IMR-90 (cell line): ENCODE measurements at regions not wholly inside any gene's neighbourhood (a gene's known extent, or its start where the extent isn't known, plus 50 kb on each side); places are given as distances from the start of the nearest gene placed in this dataset.

ENCODE experiments used
- ATAC-seq: fragments of 200-7000 bp; cut with Tn5 transposase; 2 replicates; pipeline ENCODE4 v1.9.1; 2020; ENCODE audit warnings: low read depth, mild to moderate bottlenecking, moderate library complexity
- BruUV-seq: library from RNA; stranded (reverse); fragments of 400-500 nt; replicated peaks from 2 replicates; lab custom pipeline; 2021; lab: Mats Ljungman, UMichigan
- CTCF ChIA-PET: fragments of 300-600 bp; formaldehyde crosslinking; extraction: SDS; loops from one replicate; lab custom pipeline; 2021; ENCODE audit warnings: antibody characterized with exemption; lab: Yijun Ruan, JAX
- POLR2A ChIA-PET: fragments of 300-600 bp; sonication (Branson Sonifier 250); formaldehyde crosslinking; loops from one replicate; lab custom pipeline; 2022; ENCODE audit warnings: antibody characterized with exemption; ENCODE audit not compliant: unreplicated experiment; lab: Charles Lee
- DNase-seq: peaks from one replicate; pipeline ENCODE4 v3.0.0; 2013
- H2AFZ ChIP-seq: replicated peaks from 2 replicates; pipeline ENCODE3; 2013; ENCODE audit warnings: low read length, mild to moderate bottlenecking; ENCODE audit not compliant: poor library complexity
- H2AK5ac ChIP-seq: 2 replicates; pipeline ENCODE4 v1.6.1; 2013; ENCODE audit warnings: low read depth, low read length, inconsistent platforms
- H2AK9ac ChIP-seq: replicated peaks from 2 replicates; pipeline ENCODE3; 2013; ENCODE audit warnings: mild to moderate bottlenecking, low read depth, low read length, moderate library complexity; ENCODE audit not compliant: poor library complexity
- H2BK120ac ChIP-seq: 2 replicates; pipeline ENCODE4 v1.6.1; 2013; ENCODE audit warnings: low read depth, low read length, inconsistent platforms
- H2BK15ac ChIP-seq: 3 replicates; pipeline ENCODE4 v1.6.1; 2013; ENCODE audit warnings: low read depth, low read length, inconsistent platforms
- H2BK20ac ChIP-seq: 2 replicates; pipeline ENCODE4 v1.6.1; 2013; ENCODE audit warnings: low read depth, mild to moderate bottlenecking, inconsistent platforms, low read length, moderate library complexity
- H2BK5ac ChIP-seq: 2 replicates; pipeline ENCODE4 v1.6.1; 2013; ENCODE audit warnings: mild to moderate bottlenecking, low read depth, low read length, inconsistent platforms; ENCODE audit not compliant: poor library complexity, severe bottlenecking
- H3K14ac ChIP-seq: replicated peaks from 2 replicates; pipeline ENCODE4 v1.6.1; 2013; ENCODE audit warnings: low read depth, low read length, inconsistent platforms
- H3K18ac ChIP-seq: 2 replicates; pipeline ENCODE4 v1.6.1; 2013; ENCODE audit warnings: low read depth, low read length, control low read depth
- H3K23ac ChIP-seq: 2 replicates; pipeline ENCODE4 v1.6.1; 2013; ENCODE audit warnings: low read depth, low read length, inconsistent platforms
- H3K27ac ChIP-seq: 2 replicates; pipeline ENCODE4 v1.5.1; 2013; ENCODE audit warnings: mild to moderate bottlenecking, control low read depth, low read length; ENCODE audit not compliant: insufficient read depth
- H3K27me3 ChIP-seq: 2 replicates; pipeline ENCODE4 v1.6.1; 2013; ENCODE audit warnings: low read length; ENCODE audit not compliant: control insufficient read depth, insufficient read depth
- H3K36me3 ChIP-seq: 2 replicates; pipeline ENCODE4 v1.6.1; 2013; ENCODE audit warnings: low read length, mixed read lengths; ENCODE audit not compliant: control insufficient read depth, insufficient read depth
- H3K4ac ChIP-seq: 2 replicates; pipeline ENCODE4 v1.6.1; 2013; ENCODE audit warnings: low read depth, low read length, inconsistent platforms
- H3K4me1 ChIP-seq: 2 replicates; pipeline ENCODE4 v1.6.1; 2013; ENCODE audit warnings: low read length, mixed read lengths; ENCODE audit not compliant: control insufficient read depth, insufficient read depth
- H3K4me2 ChIP-seq: 2 replicates; pipeline ENCODE4 v1.6.1; 2013; ENCODE audit warnings: low read depth, mild to moderate bottlenecking, control low read depth, low read length, moderate library complexity
- H3K4me3 ChIP-seq: 2 replicates; pipeline ENCODE4 v1.5.1; 2013; ENCODE audit warnings: low read depth, mild to moderate bottlenecking, control low read depth, low read length, moderate library complexity; ENCODE audit not compliant: insufficient read depth
- H3K56ac ChIP-seq: 2 replicates; pipeline ENCODE4 v1.6.1; 2013; ENCODE audit warnings: low read length, inconsistent platforms; ENCODE audit not compliant: insufficient read depth; ENCODE audit errors: extremely low read depth
- H3K79me1 ChIP-seq, 2 experiments: 2 replicates each; pipeline ENCODE4 v1.6.1; 2013; ENCODE audit warnings: low read length in 2 of 2, inconsistent platforms in 1 of 2, low read depth in 1 of 2
- H3K9ac ChIP-seq: 2 replicates; pipeline ENCODE4 v1.6.1; 2013; ENCODE audit warnings: low read depth, low read length, control low read depth
- H3K9me1 ChIP-seq: 2 replicates; pipeline ENCODE4 v1.6.1; 2013; ENCODE audit warnings: low read length, inconsistent platforms; ENCODE audit not compliant: insufficient read depth
- H3K9me3 ChIP-seq: 2 replicates; pipeline ENCODE4 v1.6.1; 2013; ENCODE audit warnings: low read length; ENCODE audit not compliant: control insufficient read depth, insufficient read depth
- H4K20me1 ChIP-seq: 2 replicates; pipeline ENCODE4 v1.6.1; 2013; ENCODE audit warnings: low read length, inconsistent platforms; ENCODE audit not compliant: insufficient read depth
- H4K5ac ChIP-seq: 2 replicates; pipeline ENCODE4 v1.6.1; 2013; ENCODE audit warnings: mild to moderate bottlenecking, low read depth, low read length, control low read depth
- H4K8ac ChIP-seq, 2 experiments: 2 replicates each; pipeline ENCODE4 v1.6.1; 2013; ENCODE audit warnings: low read depth in 2 of 2, low read length in 2 of 2, control low read depth in 1 of 2, inconsistent platforms in 1 of 2
- H4K91ac ChIP-seq: 2 replicates; pipeline ENCODE4 v1.6.1; 2013; ENCODE audit warnings: low read depth, low read length, inconsistent platforms; ENCODE audit not compliant: insufficient read depth
- CHD1 ChIP-seq: IDR thresholded peaks from 2 replicates; pipeline ENCODE4 v1.6.1; 2012; ENCODE audit warnings: low read depth, low read length, improper control_type of control experiment
- CTCF ChIP-seq: conservative IDR thresholded peaks from 2 replicates; pipeline ENCODE4 v1.5.1; 2012; ENCODE audit warnings: mild to moderate bottlenecking, low read depth, low read length, improper control_type of control experiment
- ELK1 ChIP-seq: fragments of 150-350 bp; IDR thresholded peaks from 2 replicates; pipeline ENCODE4 v1.6.1; 2016; ENCODE audit warnings: low read depth, mild to moderate bottlenecking, low read length, moderate library complexity, borderline replicate concordance
- FOS ChIP-seq: fragments of 150-350 bp; IDR thresholded peaks from 2 replicates; pipeline ENCODE4 v1.6.1; 2016; ENCODE audit warnings: low read depth, low read length
- MAFK ChIP-seq: IDR thresholded peaks from 2 replicates; pipeline ENCODE4 v1.6.1; 2012; ENCODE audit warnings: low read depth, low read length, improper control_type of control experiment
- MAZ ChIP-seq: IDR thresholded peaks from 2 replicates; pipeline ENCODE4 v1.6.1; 2012; ENCODE audit warnings: low read depth, mild to moderate bottlenecking, low read length, improper control_type of control experiment, moderate library complexity, borderline replicate concordance
- MXI1 ChIP-seq: IDR thresholded peaks from 2 replicates; pipeline ENCODE4 v1.6.1; 2012; ENCODE audit warnings: low read depth, mild to moderate bottlenecking, low read length, moderate library complexity, borderline replicate concordance
- POLR2A ChIP-seq: IDR thresholded peaks from 2 replicates; pipeline ENCODE4 v1.6.1; 2012; ENCODE audit warnings: mild to moderate bottlenecking, low read depth, low read length
- RAD21 ChIP-seq: IDR thresholded peaks from 2 replicates; pipeline ENCODE4 v1.6.1; 2012; ENCODE audit warnings: low read length, improper control_type of control experiment
- RCOR1 ChIP-seq: IDR thresholded peaks from 2 replicates; pipeline ENCODE4 v1.6.1; 2012; ENCODE audit warnings: mild to moderate bottlenecking, low read length, improper control_type of control experiment; ENCODE audit not compliant: insufficient replicate concordance
- SMC3 ChIP-seq: fragments of 150-350 bp; IDR thresholded peaks from 2 replicates; pipeline ENCODE4 v1.6.1; 2016; ENCODE audit warnings: low read depth, mild to moderate bottlenecking, antibody characterized with exemption, low read length, moderate library complexity
- USF2 ChIP-seq: fragments of 150-350 bp; IDR thresholded peaks from 2 replicates; pipeline ENCODE4 v1.6.1; 2017; ENCODE audit warnings: mild to moderate bottlenecking, antibody characterized with exemption, low read length, low read depth
- WGBS, 2 experiments: methylation state at CpG; one replicate each; pipeline versions ENCODE4 v1.1.5 to v1.1.7; 2013; ENCODE audit warnings: missing lambda C conversion rate in 2 of 2; ENCODE audit not compliant: insufficient read length in 1 of 2; ENCODE audit errors: extremely low coverage in 2 of 2; 5-methylcytosine and 5-hydroxymethylcytosine counted together
- dilution Hi-C: fragments of 300-500 bp; cut with HindIII; formaldehyde crosslinking; loops from one replicate; pipeline ENCODE4 v1.14.3; 2018; ENCODE audit warnings: low sequenced_read_pairs; ENCODE audit not compliant: unreplicated experiment
- in situ Hi-C: fragments of 300-500 bp; cut with MboI; formaldehyde crosslinking; loops from 3 replicates; pipeline ENCODE4 v1.14.3; 2019; ENCODE audit warnings: low sequenced_read_pairs, inconsistent platforms, mixed read lengths
- intact Hi-C: fragments of 100-400 bp; cut with micrococcal nuclease; formaldehyde crosslinking; loops from 2 replicates; pipeline ENCODE4 v1.10.0; 2022

- Histone ChIP-seq H3K56ac (no peak overlapping the region), H3K9me1 (no peaks in the 10 kb centered on the region), H3K23ac (no peak overlapping the region), H2AK5ac (no peak overlapping the region), H3K4me3 (no peak overlapping the region), H3K18ac (no peak overlapping the region), H4K20me1 (no peaks in the 10 kb centered on the region), H3K4me1 (no peaks in the 10 kb centered on the region), H3K4ac (no peak overlapping the region), H3K27ac (no peak overlapping the region), H3K27me3 (no peaks in the 10 kb centered on the region), H2BK5ac (no peak overlapping the region), H4K5ac (no peak overlapping the region), H3K4me2 (no peak overlapping the region), H3K9me3 (peaks cover 26% of the 10 kb centered on the region), H2AFZ (no peak overlapping the region), H2BK15ac (no peak overlapping the region), H2BK120ac (no peak overlapping the region), H4K8ac (no peak overlapping the region), H2BK20ac (no peak overlapping the region), H3K79me1 (no peaks in the 10 kb centered on the region), H2AK9ac (no peak overlapping the region), H3K9ac (no peak overlapping the region), H3K36me3 (no peaks in the 10 kb centered on the region), H3K14ac (no peak overlapping the region), H4K91ac (no peak overlapping the region)
- no peak for TF ChIP-seq MXI1
- no peak for TF ChIP-seq RAD21
- no peak for TF ChIP-seq MAZ
- no peak for TF ChIP-seq MAFK
- no peak for TF ChIP-seq CHD1
- no peak for TF ChIP-seq SMC3
- no peak for TF ChIP-seq ELK1
- TF ChIP-seq FOS: no peak
- no peak for TF ChIP-seq CTCF
- TF ChIP-seq RCOR1: no peak
- no peak for TF ChIP-seq POLR2A
- TF ChIP-seq USF2: no peak
- ChIA-PET CTCF (no interaction called here), POLR2A (no interaction called here)
- in situ Hi-C loops: no loop called here
- dilution Hi-C loops: no loop called here
- BruUV-seq: no TSS peak
- intact Hi-C loops: no loop called here
- WGBS, 2 experiments: 41% methylated on average over 3 of the region's 9 CpGs; no CpG with 5 or more reads in 1 of the 2 experiments
- DNase-seq (no peak), ATAC-seq (no peak)
Measured at GRCh38 chr12:118912697-118913270, 68.6 kb upstream of the SRRM4 start.
